ENCODE measurements at regions not wholly inside any gene's neighbourhood (a gene's known extent, or its start where the extent isn't known, plus 50 kb on each side); places are given as distances from the start of the nearest gene placed in this dataset.

DNA sequence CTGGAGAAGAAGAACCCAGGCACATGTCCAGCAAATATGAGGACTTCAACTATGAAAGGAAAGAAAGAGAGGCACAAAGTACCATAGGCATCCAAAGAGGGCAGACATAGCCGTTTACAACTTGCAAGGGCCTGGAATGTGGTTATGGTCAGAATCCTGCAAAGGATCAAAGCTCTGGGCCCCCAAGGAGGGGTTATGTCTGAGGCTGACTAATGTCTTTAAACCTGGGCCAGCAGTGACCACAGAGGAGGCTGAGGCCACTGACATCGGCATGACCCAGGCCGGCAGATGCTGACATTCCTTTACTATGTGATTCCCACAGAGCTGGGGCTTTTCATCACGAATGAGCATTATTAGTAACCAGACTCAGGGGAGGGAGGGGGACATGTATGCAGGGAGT is 861.1 kb downstream of the DHX35 start:
- TF ChIP-seq, protein P1, sequence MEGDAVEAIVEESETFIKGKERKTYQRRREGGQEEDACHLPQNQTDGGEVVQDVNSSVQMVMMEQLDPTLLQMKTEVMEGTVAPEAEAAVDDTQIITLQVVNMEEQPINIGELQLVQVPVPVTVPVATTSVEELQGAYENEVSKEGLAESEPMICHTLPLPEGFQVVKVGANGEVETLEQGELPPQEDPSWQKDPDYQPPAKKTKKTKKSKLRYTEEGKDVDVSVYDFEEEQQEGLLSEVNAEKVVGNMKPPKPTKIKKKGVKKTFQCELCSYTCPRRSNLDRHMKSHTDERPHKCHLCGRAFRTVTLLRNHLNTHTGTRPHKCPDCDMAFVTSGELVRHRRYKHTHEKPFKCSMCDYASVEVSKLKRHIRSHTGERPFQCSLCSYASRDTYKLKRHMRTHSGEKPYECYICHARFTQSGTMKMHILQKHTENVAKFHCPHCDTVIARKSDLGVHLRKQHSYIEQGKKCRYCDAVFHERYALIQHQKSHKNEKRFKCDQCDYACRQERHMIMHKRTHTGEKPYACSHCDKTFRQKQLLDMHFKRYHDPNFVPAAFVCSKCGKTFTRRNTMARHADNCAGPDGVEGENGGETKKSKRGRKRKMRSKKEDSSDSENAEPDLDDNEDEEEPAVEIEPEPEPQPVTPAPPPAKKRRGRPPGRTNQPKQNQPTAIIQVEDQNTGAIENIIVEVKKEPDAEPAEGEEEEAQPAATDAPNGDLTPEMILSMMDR (IDR thresholded peaks at IDR 0.05), result no peak
- no peak for TF ChIP-seq POLR2A (IDR thresholded peaks at IDR 0.05)
